NCI-H146 treated with DMSO at 0.1 percent for 48 hours (cell line): ENCODE measurements at regions not wholly inside any gene's neighbourhood (a gene's known extent, or its start where the extent isn't known, plus 50 kb on each side); places are given as distances from the start of the nearest gene placed in this dataset.
A peak's percentile ranks its signal among the peaks of the same experiment; 100 is the strongest.
"Not testable (repeated sequence)": the region's sequence is repeated elsewhere in the genome, so short reads cannot be mapped to it uniquely, and the experiment has no call there.

Source experiments
- DNase-seq: peaks from one replicate; lab custom pipeline; 2025; ENCODE audit not compliant: unreplicated experiment; lab: John Stamatoyannopoulos, UW

GRCh38 chr3:159038405-159038804 is 236.6 kb downstream of the MFSD1 start:
- DNase-seq, result no peak

DNA sequence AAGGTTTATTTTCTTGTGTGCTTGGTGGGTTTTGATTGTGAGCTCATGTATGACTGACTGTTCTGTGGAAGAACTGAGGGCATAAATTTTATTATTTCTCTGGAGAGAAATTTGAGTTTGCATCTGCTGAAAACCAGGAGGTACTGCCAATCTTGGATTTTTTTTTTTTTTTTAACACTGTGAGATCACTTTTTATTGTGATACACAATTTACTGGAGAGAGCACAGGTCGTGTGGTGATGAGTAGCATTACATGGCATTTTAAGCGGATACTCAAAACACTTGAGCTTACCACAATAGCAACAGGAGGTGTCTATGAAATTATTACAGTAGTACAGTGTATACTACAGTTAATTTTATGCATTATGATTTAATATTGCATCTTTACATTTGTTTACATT is 237.4 kb downstream of the MFSD1 start:
- no peak for DNase-seq

DNA sequence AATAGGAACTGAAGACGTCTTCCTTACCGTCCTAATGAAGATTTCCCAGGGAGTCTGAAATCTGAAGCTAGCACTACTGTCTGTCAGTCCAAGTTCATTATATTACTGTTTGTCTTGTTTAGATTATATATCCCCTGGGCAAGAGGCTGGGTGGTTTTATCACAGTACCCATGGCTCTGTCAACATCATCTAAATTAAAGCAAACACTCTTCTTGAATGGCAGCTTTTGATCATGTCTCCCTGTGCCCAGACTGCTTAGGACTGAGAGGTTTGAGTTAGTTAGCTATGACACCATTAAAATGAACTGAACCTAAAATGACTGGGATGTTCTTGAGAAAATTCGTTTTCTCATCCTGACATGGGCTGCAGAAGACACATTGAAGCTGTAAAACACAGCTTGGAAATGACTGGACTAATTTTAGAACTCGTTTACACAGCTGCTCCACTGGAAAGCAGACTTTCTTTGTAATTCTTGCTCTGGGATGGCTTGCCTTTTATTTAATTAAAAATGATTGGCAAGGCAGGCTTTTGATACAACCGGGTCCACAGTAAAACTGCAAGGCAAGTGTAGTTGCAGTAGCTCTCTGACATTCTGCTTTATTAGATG is 243.5 kb downstream of the MFSD1 start:
- DNase-seq, result peak; percentile 46

DNA sequence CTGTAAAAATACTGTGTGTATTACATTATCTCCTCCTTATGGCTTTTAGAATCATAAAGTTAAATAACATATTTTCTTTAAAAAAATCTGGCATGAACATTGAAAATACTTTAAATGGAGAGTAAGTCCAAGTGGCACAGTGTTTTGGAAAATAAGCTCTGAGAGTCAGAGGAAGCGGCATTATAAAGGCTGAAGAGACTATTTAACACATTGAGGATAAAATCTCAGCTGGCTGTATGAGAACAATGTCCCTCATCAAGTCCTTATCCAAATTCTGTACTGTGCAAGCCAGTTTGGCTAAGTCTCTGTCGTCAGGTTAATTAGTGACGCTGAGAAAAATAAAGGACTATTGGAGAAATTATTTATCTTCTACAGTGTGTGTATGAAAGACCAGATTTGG is 245.5 kb downstream of the MFSD1 start:
- no peak for DNase-seq

DNA sequence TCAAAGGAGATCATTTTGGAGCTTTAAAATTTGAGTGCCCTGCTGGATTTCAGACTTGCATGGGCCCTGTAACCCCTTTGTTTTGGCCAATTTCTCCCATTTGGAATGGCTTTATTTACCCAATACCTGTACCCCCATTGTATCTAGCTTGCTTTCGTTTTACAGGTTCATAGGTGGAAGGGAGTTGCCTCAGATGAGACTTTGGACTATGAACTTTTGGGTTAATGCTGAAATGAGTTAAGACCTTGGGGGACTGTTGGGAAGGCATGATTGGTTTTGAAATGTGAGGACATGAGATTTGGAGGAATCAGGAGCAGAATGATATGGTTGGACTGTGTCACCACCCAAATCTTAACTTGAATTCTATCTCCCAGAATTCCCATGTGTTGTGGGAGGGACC is 250.6 kb downstream of the MFSD1 start:
- not testable (repeated sequence) for DNase-seq

DNA sequence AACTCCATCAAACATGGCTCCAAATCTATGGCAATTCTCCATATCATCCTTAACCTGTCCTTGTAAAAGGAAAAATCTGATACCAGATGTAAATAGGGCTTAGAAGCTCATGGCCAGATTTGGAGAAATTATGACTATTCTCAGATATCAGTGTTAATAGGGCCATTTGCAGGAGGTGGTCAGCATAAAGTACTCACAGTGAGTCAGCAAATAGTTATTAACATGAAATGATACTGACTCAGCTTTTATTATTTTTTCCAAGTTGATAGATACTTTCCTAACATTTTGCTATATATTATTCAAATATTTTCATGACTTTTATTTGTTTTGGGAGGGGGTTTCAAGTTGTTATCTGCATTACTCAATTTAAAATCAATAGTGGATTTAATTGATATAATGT is 255.8 kb downstream of the MFSD1 start:
- DNase-seq, result no peak

GRCh38 chr3:159058859-159059258 is 257.0 kb downstream of the MFSD1 start:
- no peak for DNase-seq

GRCh38 chr3:159059395-159059794 is 257.5 kb downstream of the MFSD1 start:
- no peak for DNase-seq

GRCh38 chr3:159062734-159063410 is 261.0 kb downstream of the MFSD1 start:
- no peak for DNase-seq

- no peak for DNase-seq
Observed at GRCh38 chr3:159069091-159069490, 267.2 kb downstream of the MFSD1 start, which contains the start of gene IQCJ. IQCJ (plus strand) TSS chr3:159069319.

DNA sequence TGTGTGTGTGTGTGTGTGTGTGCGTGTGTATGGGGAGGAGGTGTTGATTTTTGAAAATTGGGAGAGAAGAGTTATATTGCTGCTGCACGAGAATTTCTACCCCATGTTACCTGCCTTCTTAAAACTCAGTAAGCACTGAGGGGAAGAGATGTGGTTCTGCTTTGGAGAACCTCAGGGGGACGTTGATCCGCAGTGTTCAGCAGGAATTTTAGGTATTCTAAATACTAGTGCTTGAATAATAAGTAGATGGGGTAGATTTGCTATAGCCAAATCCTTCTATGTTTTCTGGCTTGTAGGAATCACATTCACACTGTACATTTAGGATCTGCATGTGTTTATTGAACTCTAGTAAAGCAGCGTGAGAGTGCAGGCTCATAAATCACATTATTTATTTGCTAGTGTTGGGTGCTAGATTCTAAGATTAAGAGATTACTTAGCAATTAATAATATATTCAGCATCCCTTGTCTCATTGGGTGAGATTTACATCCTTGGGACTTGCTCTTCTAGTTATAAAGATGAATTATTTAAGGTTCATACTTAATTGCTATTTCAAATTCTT is 268.1 kb downstream of the MFSD1 start:
- DNase-seq, result no peak

DNA sequence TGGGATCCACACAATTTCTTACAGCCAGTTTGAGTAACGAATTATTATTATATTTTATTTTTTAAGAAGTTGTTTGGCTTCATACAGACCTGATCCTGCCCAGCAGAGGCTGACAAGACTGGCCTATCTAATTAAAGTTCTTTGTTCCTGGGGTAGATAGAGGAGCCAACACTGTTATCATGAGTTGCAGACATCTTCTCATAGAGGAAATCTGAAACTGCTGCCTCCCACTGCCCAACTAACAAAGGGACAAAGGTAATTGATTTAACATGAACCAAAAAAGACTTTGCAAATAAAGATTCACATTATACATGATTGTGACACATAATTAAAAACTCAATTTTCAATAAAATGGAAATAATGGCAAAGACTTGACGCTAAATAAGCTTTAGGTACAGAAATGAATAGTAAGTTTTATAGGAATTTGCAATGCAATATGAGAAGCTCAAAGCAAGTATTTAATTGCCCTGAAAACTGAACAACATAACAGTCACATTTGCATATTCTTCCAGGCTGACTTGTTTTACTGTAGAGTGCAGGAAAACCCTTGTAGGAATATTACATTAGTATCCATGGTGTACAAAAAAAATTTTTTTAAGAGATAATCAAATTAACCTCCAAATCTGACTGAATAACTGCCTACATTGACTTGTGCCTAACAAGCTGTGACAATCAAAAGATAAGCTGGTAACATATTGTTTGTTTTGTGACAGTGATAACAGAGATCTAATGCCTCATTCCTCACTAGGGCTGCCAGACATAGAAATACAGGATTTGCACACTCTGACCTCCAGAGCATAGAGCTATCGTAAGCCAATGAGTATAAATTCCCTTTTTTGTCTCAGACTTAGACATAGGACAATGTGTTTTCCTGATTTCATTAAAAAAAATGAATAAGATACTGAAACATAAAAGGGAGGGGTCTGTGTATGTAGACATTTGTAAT is 273.2 kb downstream of the MFSD1 start:
- DNase-seq, result no peak

DNA sequence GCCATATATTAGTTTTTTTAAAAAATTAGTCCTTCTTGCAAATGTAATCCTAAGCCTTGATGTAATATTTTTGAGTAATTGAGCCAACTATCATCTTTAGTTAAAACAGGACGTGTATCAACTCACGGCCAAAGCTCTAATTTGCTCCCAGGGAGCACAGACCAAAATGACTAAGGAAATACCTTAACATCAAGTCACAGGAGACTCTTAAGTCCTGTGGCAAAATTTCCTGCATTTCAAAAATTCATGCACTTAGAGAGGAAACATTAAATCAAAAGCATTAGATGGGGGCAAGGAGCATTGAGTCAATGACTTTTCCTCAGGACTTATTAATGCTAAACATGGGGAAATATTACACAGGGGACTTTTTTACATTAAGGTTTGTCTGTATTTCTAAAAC is 276.0 kb downstream of the MFSD1 start:
- DNase-seq, result no peak

DNA sequence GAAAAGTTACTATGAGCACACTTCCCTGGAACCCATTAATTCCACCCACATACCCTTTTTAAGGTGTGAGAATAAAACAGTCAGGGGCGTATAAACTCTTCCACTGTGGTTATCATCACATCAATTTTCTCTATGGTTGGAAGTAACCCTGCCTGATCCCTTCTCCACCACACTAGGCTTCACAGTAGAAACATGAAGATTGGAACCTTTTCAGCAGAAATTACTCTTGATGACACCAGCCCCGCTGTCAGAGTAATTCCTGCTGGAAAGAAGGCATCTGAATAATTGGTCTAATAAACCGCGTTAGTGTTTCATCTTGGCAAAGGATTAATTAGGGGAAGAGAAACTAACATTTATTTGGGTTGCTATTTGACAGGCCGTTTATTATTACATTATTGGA is 278.4 kb downstream of the MFSD1 start:
- no peak for DNase-seq

DNA sequence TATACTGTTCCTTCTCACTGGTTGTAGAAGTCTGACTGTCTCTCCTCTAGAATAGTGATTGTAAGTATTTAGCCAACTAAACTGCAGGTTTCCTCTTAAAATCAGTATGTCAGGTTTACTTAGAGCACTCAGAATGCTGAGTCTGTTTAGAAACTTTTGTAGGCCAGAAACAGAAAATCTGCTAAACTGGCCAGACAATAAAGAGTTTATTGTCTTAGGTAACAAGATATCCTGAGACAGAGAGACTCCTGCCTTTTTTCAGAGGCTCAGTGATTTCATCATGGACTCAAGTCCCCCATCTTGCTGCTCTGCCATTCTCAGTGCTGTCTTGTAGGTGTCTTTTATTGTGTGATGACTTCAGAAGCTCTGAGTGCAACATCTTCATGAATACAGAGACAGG is 279.0 kb downstream of the MFSD1 start:
- DNase-seq, result no peak

DNA sequence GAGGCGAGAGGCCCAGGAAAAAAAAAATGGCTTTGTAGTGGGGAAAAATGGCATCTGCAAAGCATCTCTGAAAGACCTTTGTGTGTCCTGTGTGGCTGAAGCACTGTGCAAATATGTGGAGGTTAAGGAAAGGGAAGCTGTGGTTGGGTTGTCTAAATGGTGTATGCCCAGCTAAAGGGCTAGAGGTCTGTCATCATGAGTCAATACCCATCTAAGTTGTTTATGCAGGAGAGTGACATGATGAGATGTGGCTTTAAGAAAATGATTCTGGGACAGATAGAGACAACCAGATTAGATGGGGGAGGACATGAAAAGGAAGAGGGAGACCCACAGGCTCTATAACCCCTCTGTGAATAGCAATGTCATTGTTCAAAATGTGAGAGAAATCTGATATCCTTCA is 280.7 kb downstream of the MFSD1 start:
- no peak for DNase-seq

DNA sequence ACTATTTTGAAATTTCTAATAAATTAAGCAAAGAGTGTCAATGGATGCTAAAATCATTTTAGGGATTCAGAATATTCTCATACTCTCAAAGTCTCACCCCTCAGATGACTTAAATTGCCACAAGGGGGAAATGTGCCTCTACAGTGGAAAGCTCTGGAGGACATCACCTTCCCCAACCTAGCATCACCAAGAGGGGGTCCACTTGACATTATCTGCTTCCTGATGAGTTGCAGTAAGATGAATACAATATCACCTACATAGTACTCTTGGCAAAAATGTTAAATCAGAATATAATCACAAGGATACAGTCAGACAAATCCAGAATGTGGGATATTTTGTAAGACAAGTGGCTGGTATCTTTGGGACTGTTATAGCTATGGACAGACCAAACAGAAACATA is 290.1 kb downstream of the MFSD1 start:
- DNase-seq, result no peak

DNA sequence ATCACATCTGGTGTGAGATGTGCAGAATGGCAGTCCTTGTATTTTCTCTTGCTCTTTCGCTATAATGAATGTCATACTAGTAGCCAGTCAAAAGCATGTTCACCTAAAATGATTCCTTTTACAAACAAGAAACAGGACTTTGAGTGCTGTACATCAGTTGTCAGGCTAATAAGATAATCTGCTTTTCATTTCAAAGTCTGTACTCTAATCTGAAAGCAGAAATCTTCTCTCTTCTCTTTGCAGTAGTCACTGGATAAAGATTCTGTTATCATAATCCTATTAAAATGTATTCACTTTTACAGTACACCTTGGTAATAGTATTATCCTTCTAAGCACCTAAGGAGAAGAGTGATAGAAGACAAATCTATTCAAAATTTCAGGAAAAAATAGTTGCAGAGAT is 300.1 kb downstream of the MFSD1 start:
- DNase-seq, result no peak

DNA sequence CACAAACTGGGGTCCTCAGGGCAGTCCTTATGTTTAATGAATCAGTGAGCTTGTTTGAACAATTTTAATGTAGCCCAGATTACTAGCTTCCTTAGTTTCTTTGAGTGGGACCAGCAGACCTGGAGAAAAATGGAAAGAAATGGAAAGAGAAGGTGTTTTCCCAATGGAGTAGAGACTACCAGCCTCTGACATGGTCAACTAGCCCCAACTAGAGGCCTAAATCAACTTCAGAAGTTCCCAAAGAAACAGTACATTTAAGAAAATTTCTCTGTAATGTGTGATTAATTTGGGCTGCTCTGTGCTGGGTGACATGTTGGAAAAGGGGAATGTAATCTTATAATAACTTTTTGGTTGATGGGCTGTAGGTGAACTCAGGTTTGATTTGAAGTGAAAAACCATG is 310.9 kb downstream of the MFSD1 start:
- no peak for DNase-seq

DNA sequence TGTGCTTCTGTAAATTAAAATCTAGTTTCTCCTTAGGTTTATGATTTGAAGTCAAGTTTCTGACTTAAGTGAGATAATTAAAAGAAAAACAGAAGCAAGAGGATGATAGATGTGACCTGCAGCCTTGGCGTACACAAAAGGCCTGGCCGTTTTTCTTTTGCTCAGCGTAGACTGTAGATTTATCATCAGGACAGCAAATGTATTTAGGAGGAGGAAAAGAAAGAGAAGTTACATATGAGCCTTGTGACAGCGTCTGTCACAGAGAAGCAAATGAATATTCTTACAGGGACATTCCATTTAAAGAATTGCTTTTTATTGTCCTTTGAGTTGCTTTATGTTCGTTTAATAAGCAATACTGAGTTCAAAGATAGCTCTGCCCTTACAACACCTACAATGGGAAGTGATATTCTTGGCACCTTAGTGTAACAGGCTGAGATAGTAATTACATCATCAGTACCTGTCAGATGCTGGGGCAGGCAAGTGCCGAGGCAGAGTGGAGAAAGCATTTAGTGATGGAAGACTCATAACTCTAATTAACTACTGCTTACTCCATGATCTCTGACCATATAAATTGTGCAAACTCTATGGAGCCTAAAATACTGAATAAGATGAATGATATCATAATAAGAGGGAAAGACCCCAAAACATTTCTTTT is 311.5 kb downstream of the MFSD1 start:
- DNase-seq, result no peak

GRCh38 chr3:159114582-159114981 is 312.7 kb downstream of the MFSD1 start:
- DNase-seq, result no peak
